HG03521 (cell line): ENCODE measurements at regions not wholly inside any gene's neighbourhood (a gene's known extent, or its start where the extent isn't known, plus 50 kb on each side); places are given as distances from the start of the nearest gene placed in this dataset.

Source experiments
- ATAC-seq: cut with Tn5 transposase; IDR thresholded peaks from one replicate; pipeline ENCODE4 v1.9.1; 2021; ENCODE audit warnings: mild to moderate bottlenecking, moderate library complexity; ENCODE audit not compliant: unreplicated experiment

DNA sequence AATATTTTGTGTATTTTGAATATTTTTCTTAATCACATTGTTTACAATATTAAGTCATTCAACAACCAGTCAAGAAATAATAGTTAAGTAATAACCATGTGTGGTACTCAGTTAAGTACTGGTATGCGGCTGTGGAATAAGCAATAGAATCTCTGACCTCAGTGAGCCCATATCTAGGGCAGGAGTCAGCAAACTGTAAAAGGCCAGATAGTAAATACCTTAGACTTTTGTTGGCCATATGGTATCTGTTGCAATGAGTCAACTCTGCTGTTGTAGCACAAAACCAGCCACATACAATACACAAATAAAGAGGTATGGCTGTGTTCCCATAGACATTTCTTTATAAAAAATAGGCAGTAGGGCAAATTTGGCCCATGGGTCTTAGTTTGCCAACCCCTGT, 311.6 kb upstream of the SEMA3A start:
- ATAC-seq, result no peak

- no peak for ATAC-seq
Observed at GRCh38 chr7:84502239-84502638, 307.6 kb upstream of the SEMA3A start.

DNA sequence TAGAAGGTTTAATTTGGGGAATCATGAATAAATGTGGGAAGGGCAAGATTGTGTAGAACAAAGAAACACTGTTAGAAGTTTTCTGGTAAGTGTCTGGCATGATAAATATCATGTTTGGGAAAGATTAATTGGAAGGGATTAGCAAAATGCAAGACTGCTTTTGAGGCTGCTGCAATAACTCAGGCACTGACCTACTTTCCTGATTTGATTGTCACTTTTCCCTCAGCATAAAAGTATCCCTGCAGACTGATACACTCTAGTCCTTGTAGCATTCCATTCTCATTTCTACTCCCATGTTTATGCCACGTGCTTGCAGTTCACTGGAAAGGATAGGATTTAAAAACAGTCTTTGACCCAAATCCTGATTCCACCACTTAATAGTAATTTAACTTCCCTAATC, 303.3 kb upstream of the SEMA3A start:
- ATAC-seq, result no peak

GRCh38 chr7:84495128-84495527, 300.5 kb upstream of the SEMA3A start:
- ATAC-seq, result no peak

GRCh38 chr7:84492098-84493034, 297.8 kb upstream of the SEMA3A start:
- ATAC-seq, result no peak

DNA sequence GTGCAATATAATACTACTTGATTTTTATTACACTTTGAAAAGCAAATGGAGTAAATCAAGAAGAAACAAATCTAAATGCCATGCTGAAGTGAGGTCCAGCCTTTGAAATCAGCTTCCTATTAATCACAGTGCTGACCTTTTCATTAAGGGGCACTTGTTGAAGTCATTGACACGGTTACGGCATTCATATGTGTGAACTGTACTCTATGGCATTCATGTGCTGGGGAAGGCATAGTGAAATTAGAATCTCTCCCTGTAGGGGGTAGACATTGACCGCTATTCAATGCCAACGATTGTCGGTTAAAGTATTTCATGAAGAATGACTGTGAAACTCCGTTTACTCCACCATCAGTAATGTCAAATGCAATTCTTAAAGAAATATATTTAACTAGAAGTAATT, 296.1 kb upstream of the SEMA3A start:
- no peak for ATAC-seq

DNA sequence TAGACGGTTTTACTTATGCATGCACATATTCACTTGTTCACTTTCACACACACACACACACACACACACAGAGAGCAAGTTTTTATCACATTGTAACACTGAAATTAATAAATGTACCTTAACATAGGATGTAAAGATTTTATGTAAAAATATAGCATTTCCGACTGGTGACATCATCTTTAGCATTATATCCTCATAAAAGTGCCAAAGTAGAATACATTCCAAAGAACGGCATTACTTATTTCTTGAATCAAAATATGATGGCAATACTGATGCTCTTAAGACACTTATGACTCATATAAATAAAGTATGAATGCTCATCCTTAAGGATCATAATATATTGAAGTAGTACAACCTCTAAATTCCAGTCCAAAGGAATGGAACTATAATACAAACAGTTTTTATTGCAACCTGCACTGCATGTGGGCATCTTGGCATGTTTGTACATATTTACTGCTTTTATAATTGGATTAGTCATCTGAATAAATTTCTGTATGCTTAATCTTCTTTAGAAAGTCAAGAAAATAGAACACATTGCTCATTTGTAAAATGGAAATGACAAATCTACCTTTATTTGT, 290.0 kb upstream of the SEMA3A start:
- ATAC-seq, result no peak

GRCh38 chr7:84482476-84482875, 287.9 kb upstream of the SEMA3A start:
- ATAC-seq, result no peak

DNA sequence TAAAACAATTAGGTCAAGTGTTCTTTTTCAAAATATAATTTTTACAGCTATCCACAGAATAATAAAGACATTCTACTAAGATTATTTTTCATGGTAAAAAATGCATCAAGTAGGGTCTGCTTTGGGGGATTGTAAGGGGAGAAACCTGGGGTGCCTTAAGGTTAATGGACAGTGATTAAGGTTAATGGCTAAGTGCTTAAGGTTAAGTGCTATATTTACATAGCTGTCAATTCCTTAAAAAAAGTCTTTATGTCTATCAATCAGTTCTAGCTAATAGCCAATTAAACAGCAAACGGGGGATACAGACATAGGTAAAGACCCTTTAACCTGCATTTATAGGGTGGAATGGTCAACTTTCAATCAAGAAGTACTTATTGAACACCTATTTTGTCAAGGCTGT, 284.5 kb upstream of the SEMA3A start:
- no peak for ATAC-seq

- no peak for ATAC-seq
Observed at GRCh38 chr7:84477786-84478478, 283.3 kb upstream of the SEMA3A start.

DNA sequence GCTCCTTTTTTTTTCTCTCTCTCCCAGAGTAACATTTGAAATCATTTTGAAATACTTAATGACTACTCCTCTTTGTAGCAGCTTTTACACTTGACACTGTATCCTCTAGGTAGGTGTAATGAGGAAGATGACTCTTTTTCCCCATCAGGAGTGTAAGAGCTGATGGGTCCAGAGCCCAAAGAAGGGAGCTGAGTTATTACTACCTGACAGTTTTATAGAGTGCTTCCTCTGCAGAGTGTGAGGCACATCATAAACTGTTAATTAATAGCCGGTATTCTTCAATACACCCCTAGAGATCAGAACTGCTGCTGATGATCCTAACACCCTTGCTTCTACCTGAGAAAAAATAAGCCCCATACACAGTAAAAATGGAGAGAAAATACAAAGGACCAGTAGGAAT, 279.8 kb upstream of the SEMA3A start:
- ATAC-seq, result no peak

GRCh38 chr7:84471576-84471975, 277.0 kb upstream of the SEMA3A start:
- no peak for ATAC-seq

- no peak for ATAC-seq
Observed at GRCh38 chr7:84469034-84469433, 274.4 kb upstream of the SEMA3A start.

GRCh38 chr7:84462259-84462658, 267.7 kb upstream of the SEMA3A start:
- ATAC-seq, result no peak

DNA sequence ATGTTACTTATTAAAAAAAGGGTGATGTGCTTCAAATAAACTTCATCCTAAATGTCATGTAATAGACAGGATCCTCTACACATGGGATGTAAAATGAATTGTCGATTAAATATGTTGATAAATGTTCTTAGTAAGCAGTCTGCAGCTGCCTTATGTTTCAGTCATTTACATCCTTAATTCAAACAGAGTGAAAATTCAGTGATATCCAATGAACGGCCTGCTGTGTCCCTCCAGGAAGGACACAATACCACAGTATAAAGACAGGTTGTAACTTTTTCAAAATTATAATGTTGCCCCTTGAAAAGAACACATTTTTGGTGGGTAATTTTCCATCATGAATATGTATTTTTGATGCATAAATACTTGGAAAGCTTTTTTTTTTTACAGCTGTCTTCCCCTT, 266.5 kb upstream of the SEMA3A start:
- ATAC-seq, result no peak

- ATAC-seq, result no peak
Observed at GRCh38 chr7:84455788-84456187, 261.2 kb upstream of the SEMA3A start.

- no peak for ATAC-seq
Observed at GRCh38 chr7:84454174-84454959, 259.8 kb upstream of the SEMA3A start.

- ATAC-seq, result no peak
Observed at GRCh38 chr7:84452618-84453017, 258.0 kb upstream of the SEMA3A start.

DNA sequence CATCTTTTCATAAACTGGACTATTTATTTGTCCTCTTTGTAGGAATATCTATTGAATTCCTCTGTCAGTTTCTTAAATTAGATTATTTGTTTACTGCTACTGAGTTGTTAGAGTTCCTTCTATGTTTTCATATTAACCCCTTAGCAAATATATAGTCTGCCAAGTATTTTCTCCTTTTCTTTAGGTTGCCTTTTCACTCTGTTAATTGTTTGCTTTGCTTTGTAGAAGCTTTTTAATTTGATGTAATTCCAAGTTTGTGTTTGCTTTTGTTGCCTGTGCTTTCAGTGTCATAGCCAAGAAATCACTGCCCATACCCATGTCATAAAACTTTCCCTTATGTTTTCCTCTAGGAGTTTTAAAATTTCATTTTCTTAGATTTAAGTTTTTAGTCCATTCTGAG, 256.2 kb upstream of the SEMA3A start:
- no peak for ATAC-seq

- no peak for ATAC-seq
Observed at GRCh38 chr7:84447636-84448293, 253.2 kb upstream of the SEMA3A start.
